H1 (cell line): ENCODE measurements at regions not wholly inside any gene's neighbourhood (a gene's known extent, or its start where the extent isn't known, plus 50 kb on each side); places are given as distances from the start of the nearest gene placed in this dataset.

Experiments used
- CTCF ChIA-PET: fragments of 300-600 bp; sonication (Branson Sonifier 250); formaldehyde crosslinking; loops from one replicate; lab custom pipeline; 2021; ENCODE audit not compliant: partially characterized antibody; lab: Charles Lee
- POLR2A ChIA-PET: fragments of 300-600 bp; sonication (Branson Sonifier 250); formaldehyde crosslinking; loops from one replicate; lab custom pipeline; 2021; ENCODE audit warnings: inconsistent platforms; ENCODE audit not compliant: partially characterized antibody; lab: Charles Lee
- DNase-seq, 2 experiments: peaks; one replicate each; pipeline versions ENCODE4 v3.0.0 to v3.0.0-alpha.2; 2010 to 2022; ENCODE audit warnings: low spot score in 2 of 2, low read depth in 1 of 2, mixed read lengths in 1 of 2
- FAIRE-seq: peaks from 2 replicates; lab custom pipeline; 2011; peaks lifted over from hg19 to GRCh38; lab: Jason Lieb, UNC
- H2AFZ ChIP-seq: 2 replicates; pipeline ENCODE4 v1.8.1; 2012; ENCODE audit warnings: low read length, inconsistent platforms
- H2AK5ac ChIP-seq: 2 replicates; pipeline ENCODE4 v1.6.1; 2013; ENCODE audit warnings: low read depth, low read length
- H2BK120ac ChIP-seq: replicated peaks from 2 replicates; pipeline ENCODE3; 2013; ENCODE audit warnings: low read depth, low read length, inconsistent platforms
- H2BK12ac ChIP-seq: 2 replicates; pipeline ENCODE4 v1.6.1; 2013; ENCODE audit warnings: low read depth, low read length
- H2BK15ac ChIP-seq: 2 replicates; pipeline ENCODE4 v1.6.1; 2013; ENCODE audit warnings: low read length
- H2BK20ac ChIP-seq: 2 replicates; pipeline ENCODE4 v1.6.1; 2013; ENCODE audit warnings: low read length
- H2BK5ac ChIP-seq: 2 replicates; pipeline ENCODE4 v1.6.1; 2013; ENCODE audit warnings: low read depth, low read length
- H3K14ac ChIP-seq: 2 replicates; pipeline ENCODE4 v1.6.1; 2013; ENCODE audit warnings: inconsistent platforms; ENCODE audit not compliant: insufficient read length
- H3K18ac ChIP-seq: 2 replicates; pipeline ENCODE4 v1.6.1; 2013; ENCODE audit warnings: low read length; ENCODE audit errors: extremely low read depth
- H3K23ac ChIP-seq: 2 replicates; pipeline ENCODE4 v1.6.1; 2013; ENCODE audit warnings: inconsistent platforms; ENCODE audit not compliant: insufficient read length
- H3K23me2 ChIP-seq: 2 replicates; pipeline ENCODE4 v1.6.1; 2013; ENCODE audit warnings: low read depth, low read length
- H3K27ac ChIP-seq: 2 replicates; pipeline ENCODE4 v1.6.1; 2011; ENCODE audit warnings: low read depth, low read length, inconsistent platforms
- H3K27me3 ChIP-seq, 4 experiments: replicated peaks in 1 of 4; 1 replicate in 1 of 4; 2 replicates in 3 of 4; pipeline versions ENCODE4 v1.6.1 to v1.8.1; 2011 to 2013; ENCODE audit warnings: low read length in 3 of 4, mild to moderate bottlenecking in 3 of 4, inconsistent platforms in 2 of 4, mixed read lengths in 2 of 4, moderate library complexity in 1 of 4; ENCODE audit not compliant: control insufficient read depth in 3 of 4, insufficient read depth in 3 of 4; ENCODE audit errors: extremely low read depth in 1 of 4
- H3K36me3 ChIP-seq, 4 experiments: 2 replicates each; pipeline versions ENCODE4 v1.6.1 to v1.8.1; 2011 to 2013; ENCODE audit warnings: mild to moderate bottlenecking in 4 of 4, low read length in 3 of 4, moderate library complexity in 2 of 4, control low read depth in 1 of 4, inconsistent platforms in 1 of 4; ENCODE audit not compliant: insufficient read depth in 4 of 4, control insufficient read depth in 2 of 4
- H3K4ac ChIP-seq: replicated peaks from 2 replicates; pipeline ENCODE3; 2013; ENCODE audit warnings: low read length, low read depth, mixed read lengths, inconsistent platforms; ENCODE audit not compliant: insufficient read length
- H3K4me1 ChIP-seq, 4 experiments: replicated peaks in 1 of 4; 1 replicate in 1 of 4; 2 replicates in 3 of 4; pipeline versions ENCODE4 v1.6.1 to v1.8.1; 2011 to 2013; ENCODE audit warnings: low read length in 3 of 4, inconsistent platforms in 2 of 4, mixed read lengths in 1 of 4; ENCODE audit not compliant: insufficient read depth in 4 of 4, control insufficient read depth in 3 of 4
- H3K4me2 ChIP-seq, 2 experiments: 2 replicates each; pipeline versions ENCODE4 v1.6.1 to v1.8.1; 2011 to 2013; ENCODE audit warnings: low read depth in 2 of 2, low read length in 2 of 2, control low read depth in 1 of 2, inconsistent platforms in 1 of 2, mild to moderate bottlenecking in 1 of 2; ENCODE audit not compliant: insufficient read depth in 1 of 2
- H3K4me3 ChIP-seq, 4 experiments: fragments of 200-600, 300-600 bp in 1 of 4; sonication (generic), shearing (Covaris generic), sonication (Bioruptor Twin) in 1 of 4; 2 replicates each; pipeline versions ENCODE4 v1.5.1 to v1.8.1; 2011 to 2016; ENCODE audit warnings: low read length in 4 of 4, low read depth in 3 of 4, control low read depth in 2 of 4, inconsistent platforms in 2 of 4, mild to moderate bottlenecking in 2 of 4, mixed read lengths in 1 of 4, moderate library complexity in 1 of 4; ENCODE audit not compliant: insufficient read depth in 2 of 4; ENCODE audit errors: extremely low read depth in 1 of 4
- H3K56ac ChIP-seq: replicated peaks from 2 replicates; pipeline ENCODE3; 2013; ENCODE audit warnings: low read depth, mild to moderate bottlenecking, mixed read lengths, low read length, inconsistent platforms; ENCODE audit not compliant: insufficient read length
- H3K79me1 ChIP-seq: 2 replicates; pipeline ENCODE4 v1.6.1; 2013; ENCODE audit warnings: low read depth, low read length, control low read depth
- H3K79me2 ChIP-seq, 2 experiments: 2 replicates each; pipeline versions ENCODE4 v1.6.1 to v1.8.1; 2012 to 2013; ENCODE audit warnings: low read length in 2 of 2, mild to moderate bottlenecking in 2 of 2, inconsistent platforms in 1 of 2; ENCODE audit not compliant: insufficient read depth in 2 of 2, control insufficient read depth in 1 of 2
- H3K9ac ChIP-seq, 4 experiments: replicated peaks in 1 of 4; 1 replicate in 1 of 4; 2 replicates in 3 of 4; pipeline versions ENCODE4 v1.6.1 to v1.8.1; 2011 to 2013; ENCODE audit warnings: low read depth in 3 of 4, low read length in 3 of 4, control low read depth in 2 of 4, mild to moderate bottlenecking in 2 of 4, moderate library complexity in 2 of 4, inconsistent platforms in 1 of 4; ENCODE audit errors: extremely low read depth in 1 of 4
- H3K9me3 ChIP-seq, 2 experiments: 2 replicates each; pipeline versions ENCODE4 v1.6.1 to v1.8.1; 2012 to 2013; ENCODE audit warnings: mild to moderate bottlenecking in 2 of 2, moderate library complexity in 2 of 2, control low read depth in 1 of 2, inconsistent platforms in 1 of 2, low read depth in 1 of 2, low read length in 1 of 2, mixed read lengths in 1 of 2; ENCODE audit not compliant: insufficient read depth in 2 of 2
- H4K20me1 ChIP-seq, 2 experiments: replicated peaks in 1 of 2; 2 replicates each; pipeline versions ENCODE3 to v1.8.1; 2011 to 2013; ENCODE audit warnings: inconsistent platforms in 2 of 2, low read length in 2 of 2, mild to moderate bottlenecking in 1 of 2; ENCODE audit not compliant: insufficient read depth in 2 of 2, control insufficient read depth in 1 of 2
- H4K5ac ChIP-seq: 2 replicates; pipeline ENCODE4 v1.6.1; 2013; ENCODE audit warnings: low read length, low read depth, mixed read lengths, inconsistent platforms; ENCODE audit not compliant: insufficient read length
- H4K8ac ChIP-seq: 2 replicates; pipeline ENCODE4 v1.8.0; 2013; ENCODE audit warnings: mild to moderate bottlenecking, moderate library complexity, low read length, inconsistent platforms; ENCODE audit not compliant: insufficient read depth; ENCODE audit errors: extremely low read depth
- H4K91ac ChIP-seq: replicated peaks from 2 replicates; pipeline ENCODE3; 2013; ENCODE audit warnings: low read length, mixed read lengths, inconsistent platforms; ENCODE audit not compliant: insufficient read length
- KDM5A ChIP-seq: fragments of 200-600 bp; IDR thresholded peaks from 2 replicates; pipeline ENCODE4 v1.7.1; 2012; ENCODE audit warnings: mild to moderate bottlenecking, low read length, inconsistent platforms, mixed read lengths
- NANOG ChIP-seq: IDR thresholded peaks from 2 replicates; pipeline ENCODE4 v1.6.1; 2011; ENCODE audit warnings: low read length, low read depth, mild to moderate bottlenecking, inconsistent platforms; ENCODE audit not compliant: insufficient read depth, poor library complexity, severe bottlenecking
- WGBS, 2 experiments: shearing (Covaris generic) in 1 of 2; methylation state at CpG; one replicate each; pipeline versions ENCODE4 v1.1.6 to v1.1.7; 2013 to 2015; ENCODE audit warnings: low lambda C conversion rate in 2 of 2, mixed read lengths in 2 of 2, inconsistent platforms in 1 of 2, low coverage in 1 of 2, missing lambda C conversion rate in 1 of 2; ENCODE audit not compliant: insufficient replicate concordance in 2 of 2, insufficient coverage in 1 of 2, insufficient read length in 1 of 2; ENCODE audit errors: extremely low coverage in 1 of 2, missing lambda C conversion rate in 1 of 2; 5-methylcytosine and 5-hydroxymethylcytosine counted together

DNA sequence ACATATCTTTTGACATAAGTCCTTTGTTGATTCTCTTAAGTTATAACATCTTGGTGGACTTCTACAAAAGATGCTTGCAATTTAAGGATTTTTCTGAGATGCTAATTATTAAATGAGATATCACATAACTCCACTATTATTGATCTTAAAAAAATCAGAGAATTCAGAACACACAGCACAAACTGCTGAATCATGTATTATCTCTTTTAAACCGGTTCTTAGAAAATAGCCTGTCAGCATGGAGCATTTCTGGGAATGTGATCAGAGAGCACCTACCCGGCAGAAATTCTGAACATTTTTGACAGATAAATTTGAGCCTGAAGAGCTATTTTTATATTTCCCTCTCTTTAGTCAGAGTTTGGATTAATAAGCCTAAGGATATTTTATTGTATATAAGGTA is 50.2 kb upstream of the PCLO start:
- Histone ChIP-seq H3K79me2 (no peaks in the 10 kb centered on the region), H4K8ac (no peak overlapping the region), H2BK120ac (no peak overlapping the region), H4K20me1 (no peaks in the 10 kb centered on the region), H2BK5ac (no peak overlapping the region), H4K91ac (no peak overlapping the region), H3K4me3 (no peak overlapping the region), H2BK15ac (no peak overlapping the region), H3K18ac (no peak overlapping the region), H3K9me3 (no peaks in the 10 kb centered on the region), H2BK12ac (no peak overlapping the region), H3K27ac (no peak overlapping the region; the same call in 1 of the 2 replicates), H3K14ac (no peak overlapping the region), H3K4ac (no peak overlapping the region), H3K9ac (no peak overlapping the region), H3K36me3 (no peaks in the 10 kb centered on the region), H3K23ac (no peak overlapping the region), H2BK20ac (no peak overlapping the region), H3K56ac (no peak overlapping the region), H3K27me3 (no peaks in the 10 kb centered on the region), H2AK5ac (no peak overlapping the region), H3K4me1 (peaks cover 0 to 10% (median 0%) of the 10 kb centered on the region in 4 experiments; a peak in 1 of 7 replicates), H2AFZ (no peak overlapping the region), H3K23me2 (no peaks in the 10 kb centered on the region), H3K79me1 (no peaks in the 10 kb centered on the region), H4K5ac (peak overlapping the region; percentile 69), H3K4me2 (no peak overlapping the region)
- POLR2A ChIA-PET = interaction anchor here (0.9 kb wide), 1 partner anchor 89 kb away, joined by 3 read pairs; no protein-coding TSS in a partner anchor
- FAIRE-seq = no peak
- CTCF ChIA-PET = no interaction called here
- DNase-seq = no peak
- 48% methylated on average over 2 of the region's 2 CpGs; no CpG with 5 or more reads in 1 of the 2 experiments for WGBS, 2 experiments
- no peak for TF ChIP-seq NANOG
- no peak for TF ChIP-seq KDM5A
